ENCODE measurements at regions not wholly inside any gene's neighbourhood (a gene's known extent, or its start where the extent isn't known, plus 50 kb on each side); places are given as distances from the start of the nearest gene placed in this dataset.
A peak's percentile ranks its signal among the peaks of the same experiment; 100 is the strongest.

- Mint-ChIP-seq H3K27ac (no peak overlapping the region), H3K36me3 (ENCODE audit: low read depth) (no peaks in the 10 kb centered on the region), H3K9me3 (no peaks in the 10 kb centered on the region), H3K27me3 (peaks cover 25% of the 10 kb centered on the region), H3K4me3 (no peak overlapping the region), H3K4me1 (ENCODE audit: low read depth) (peaks cover 31% of the 10 kb centered on the region)
- DNase-seq, result no peak
Observed at GRCh38 chr22:45061332-45061731, 51.5 kb upstream of the PHF21B start.

GRCh38 chr22:45064313-45065278 lies 54.8 kb upstream of the PHF21B start:
- peak; percentile 68 for DNase-seq
- H3K4me3 Mint-ChIP-seq, result peak overlapping the region; percentile 25
- H3K27me3 Mint-ChIP-seq, result peaks cover 21% of the 10 kb centered on the region
- peak overlapping the region; percentile 65 for H3K27ac Mint-ChIP-seq
- H3K36me3 Mint-ChIP-seq (ENCODE audit: low read depth), result no peaks in the 10 kb centered on the region
- peaks cover 2% of the 10 kb centered on the region for H3K9me3 Mint-ChIP-seq
- H3K4me1 Mint-ChIP-seq (ENCODE audit: low read depth), result peaks cover 21% of the 10 kb centered on the region

- Mint-ChIP-seq H3K27ac (no peak overlapping the region), H3K9me3 (peaks cover 2% of the 10 kb centered on the region), H3K4me1 (ENCODE audit: low read depth) (peaks cover 28% of the 10 kb centered on the region), H3K4me3 (no peak overlapping the region), H3K36me3 (ENCODE audit: low read depth) (no peaks in the 10 kb centered on the region), H3K27me3 (peaks cover 28% of the 10 kb centered on the region)
- no peak for DNase-seq
Observed at GRCh38 chr22:45065726-45066125, 55.9 kb upstream of the PHF21B start.

- Mint-ChIP-seq H3K27me3 (peaks cover 44% of the 10 kb centered on the region), H3K4me1 (ENCODE audit: low read depth) (peaks cover 34% of the 10 kb centered on the region), H3K4me3 (no peak overlapping the region), H3K36me3 (ENCODE audit: low read depth) (no peaks in the 10 kb centered on the region), H3K9me3 (peaks cover 2% of the 10 kb centered on the region), H3K27ac (no peak overlapping the region)
- DNase-seq, result no peak
Observed at GRCh38 chr22:45067731-45068130, 57.9 kb upstream of the PHF21B start.

GRCh38 chr22:45069925-45070324 lies 60.1 kb upstream of the PHF21B start:
- peak; percentile 38 for DNase-seq
- Mint-ChIP-seq H3K27ac (peak overlapping the region; percentile 29), H3K27me3 (peaks cover 48% of the 10 kb centered on the region), H3K4me1 (ENCODE audit: low read depth) (peaks cover 18% of the 10 kb centered on the region), H3K36me3 (ENCODE audit: low read depth) (no peaks in the 10 kb centered on the region), H3K4me3 (no peak overlapping the region), H3K9me3 (peaks cover 2% of the 10 kb centered on the region)

GRCh38 chr22:45071618-45072017 lies 61.8 kb upstream of the PHF21B start:
- H3K9me3 Mint-ChIP-seq, result peaks cover 2% of the 10 kb centered on the region
- H3K27ac Mint-ChIP-seq, result no peak overlapping the region
- DNase-seq, result no peak
- peaks cover 52% of the 10 kb centered on the region for H3K27me3 Mint-ChIP-seq
- H3K4me1 Mint-ChIP-seq (ENCODE audit: low read depth), result peaks cover 12% of the 10 kb centered on the region
- no peaks in the 10 kb centered on the region for H3K36me3 Mint-ChIP-seq (ENCODE audit: low read depth)
- no peak overlapping the region for H3K4me3 Mint-ChIP-seq

GRCh38 chr22:45072322-45072903 lies 62.6 kb upstream of the PHF21B start:
- H3K4me3 Mint-ChIP-seq, result no peak overlapping the region
- peaks cover 12% of the 10 kb centered on the region for H3K4me1 Mint-ChIP-seq (ENCODE audit: low read depth)
- H3K27me3 Mint-ChIP-seq, result peaks cover 59% of the 10 kb centered on the region
- peaks cover 2% of the 10 kb centered on the region for H3K9me3 Mint-ChIP-seq
- H3K27ac Mint-ChIP-seq, result no peak overlapping the region
- no peak for DNase-seq
- no peaks in the 10 kb centered on the region for H3K36me3 Mint-ChIP-seq (ENCODE audit: low read depth)

GRCh38 chr22:45073064-45073463 lies 63.3 kb upstream of the PHF21B start:
- H3K36me3 Mint-ChIP-seq (ENCODE audit: low read depth), result no peaks in the 10 kb centered on the region
- H3K27me3 Mint-ChIP-seq, result peaks cover 65% of the 10 kb centered on the region

GRCh38 chr22:45077286-45077685 lies 67.5 kb upstream of the PHF21B start:
- DNase-seq, result no peak
- no peak overlapping the region for H3K4me3 Mint-ChIP-seq
- peaks cover 70% of the 10 kb centered on the region for H3K27me3 Mint-ChIP-seq
- H3K27ac Mint-ChIP-seq, result no peak overlapping the region
- H3K4me1 Mint-ChIP-seq (ENCODE audit: low read depth), result peaks cover 6% of the 10 kb centered on the region
- peaks cover 4% of the 10 kb centered on the region for H3K9me3 Mint-ChIP-seq
- H3K36me3 Mint-ChIP-seq (ENCODE audit: low read depth), result no peaks in the 10 kb centered on the region

More at GRCh38 chr22:45073064-45073463, 63.3 kb upstream of the PHF21B start:
- Mint-ChIP-seq H3K27ac (no peak overlapping the region), H3K4me3 (no peak overlapping the region), H3K4me1 (ENCODE audit: low read depth) (peaks cover 12% of the 10 kb centered on the region), H3K9me3 (peaks cover under 1% of the 10 kb centered on the region)
- DNase-seq, result no peak

- H3K4me3 Mint-ChIP-seq, result no peak overlapping the region
- peaks cover 69% of the 10 kb centered on the region for H3K27me3 Mint-ChIP-seq
- H3K4me1 Mint-ChIP-seq (ENCODE audit: low read depth), result peaks cover 3% of the 10 kb centered on the region
- no peak for DNase-seq
- H3K27ac Mint-ChIP-seq, result no peak overlapping the region
- no peaks in the 10 kb centered on the region for H3K36me3 Mint-ChIP-seq (ENCODE audit: low read depth)
- peaks cover 4% of the 10 kb centered on the region for H3K9me3 Mint-ChIP-seq
Observed at GRCh38 chr22:45077826-45078334, 68.1 kb upstream of the PHF21B start.

GRCh38 chr22:45082795-45083194 lies 73.0 kb upstream of the PHF21B start:
- H3K4me3 Mint-ChIP-seq, result no peak overlapping the region
- peaks cover 45% of the 10 kb centered on the region for H3K27me3 Mint-ChIP-seq
- DNase-seq, result no peak
- H3K36me3 Mint-ChIP-seq (ENCODE audit: low read depth), result no peaks in the 10 kb centered on the region
- H3K4me1 Mint-ChIP-seq (ENCODE audit: low read depth), result peaks cover 28% of the 10 kb centered on the region
- no peak overlapping the region for H3K27ac Mint-ChIP-seq
- peaks cover 4% of the 10 kb centered on the region for H3K9me3 Mint-ChIP-seq

GRCh38 chr22:45083659-45084305 lies 74.0 kb upstream of the PHF21B start:
- Mint-ChIP-seq H3K36me3 (ENCODE audit: low read depth) (no peaks in the 10 kb centered on the region), H3K27me3 (peaks cover 37% of the 10 kb centered on the region), H3K4me3 (no peak overlapping the region), H3K4me1 (ENCODE audit: low read depth) (peaks cover 28% of the 10 kb centered on the region), H3K9me3 (peaks cover 4% of the 10 kb centered on the region), H3K27ac (peak overlapping the region; percentile 89)
- no peak for DNase-seq

- peak overlapping the region; percentile 89 for H3K27ac Mint-ChIP-seq
- H3K27me3 Mint-ChIP-seq, result peaks cover 32% of the 10 kb centered on the region
- peaks cover 28% of the 10 kb centered on the region for H3K4me1 Mint-ChIP-seq (ENCODE audit: low read depth)
- no peak overlapping the region for H3K4me3 Mint-ChIP-seq
- no peak for DNase-seq
- H3K9me3 Mint-ChIP-seq, result peaks cover 4% of the 10 kb centered on the region
- no peaks in the 10 kb centered on the region for H3K36me3 Mint-ChIP-seq (ENCODE audit: low read depth)
Observed at GRCh38 chr22:45084400-45084920, 74.7 kb upstream of the PHF21B start.

- H3K4me3 Mint-ChIP-seq, result no peak overlapping the region
- no peak overlapping the region for H3K27ac Mint-ChIP-seq
- peaks cover 26% of the 10 kb centered on the region for H3K27me3 Mint-ChIP-seq
- H3K9me3 Mint-ChIP-seq, result no peaks in the 10 kb centered on the region
- peaks cover 25% of the 10 kb centered on the region for H3K4me1 Mint-ChIP-seq (ENCODE audit: low read depth)
- no peak for DNase-seq
- no peaks in the 10 kb centered on the region for H3K36me3 Mint-ChIP-seq (ENCODE audit: low read depth)
Observed at GRCh38 chr22:45087802-45088201, 75.9 kb upstream of the NUP50 start.

All from activated T-cell treated with anti-CD3 and anti-CD28 coated beads, Interleukin-2, amount 50 U/mL, for 24 hours (primary cell).